ENCODE measurements at regions not wholly inside any gene's neighbourhood (a gene's known extent, or its start where the extent isn't known, plus 50 kb on each side); places are given as distances from the start of the nearest gene placed in this dataset.
"Not testable (repeated sequence)": the region's sequence is repeated elsewhere in the genome, so short reads cannot be mapped to it uniquely, and the experiment has no call there.

- no peak overlapping the region for H2AFZ ChIP-seq (ENCODE audit: low read length)
- H3K9me2 ChIP-seq (replicated peaks; ENCODE audit: low read depth, low read length): no peaks in the 10 kb centered on the region
- no peak overlapping the region for H3K9ac ChIP-seq (ENCODE audit: low read depth, low read length, poor library complexity, severe bottlenecking)
- H3K79me2 ChIP-seq (ENCODE audit: insufficient read depth, low read length): no peaks in the 10 kb centered on the region
- no peak overlapping the region for H3K4me2 ChIP-seq (ENCODE audit: low read depth, low read length, poor library complexity, severe bottlenecking)
- H4K20me1 ChIP-seq (ENCODE audit: insufficient read depth, low read length, poor library complexity, severe bottlenecking): no peaks in the 10 kb centered on the region
- H3K4me3 ChIP-seq (ENCODE audit: low read length, poor library complexity, severe bottlenecking): no peak overlapping the region
- H3K4me1 ChIP-seq (ENCODE audit: insufficient read depth, low read length, poor library complexity, severe bottlenecking): no peaks in the 10 kb centered on the region
- no peaks in the 10 kb centered on the region for H3K9me3 ChIP-seq (ENCODE audit: insufficient read depth, low read depth, low read length)
- H3F3A ChIP-seq (ENCODE audit: low read depth): no peaks in the 10 kb centered on the region
- no peaks in the 10 kb centered on the region for H3K27me3 ChIP-seq (ENCODE audit: insufficient read depth, low read length, poor library complexity, severe bottlenecking)
- H3K36me3 ChIP-seq (ENCODE audit: insufficient read depth, low read length): no peaks in the 10 kb centered on the region
- no peak for TF ChIP-seq CTCF (conservative IDR thresholded peaks at IDR 0.05; ENCODE audit: low read length)
- no peak for TF ChIP-seq EZH2phosphoT487 (IDR thresholded peaks at IDR 0.05; ENCODE audit: borderline replicate concordance)
Observed at GRCh38 chrX:85543866-85544265, 164.4 kb upstream of the POF1B start.

- H3K79me2 ChIP-seq (ENCODE audit: insufficient read depth, low read length); H3K9ac ChIP-seq (ENCODE audit: low read depth, low read length, poor library complexity, severe bottlenecking); H3K9me2 ChIP-seq (replicated peaks; ENCODE audit: low read depth, low read length); H3K4me3 ChIP-seq (ENCODE audit: low read length, poor library complexity, severe bottlenecking); H3K4me1 ChIP-seq (ENCODE audit: insufficient read depth, low read length, poor library complexity, severe bottlenecking); H3F3A ChIP-seq (ENCODE audit: low read depth); H3K4me2 ChIP-seq (ENCODE audit: low read depth, low read length, poor library complexity, severe bottlenecking); H3K36me3 ChIP-seq (ENCODE audit: insufficient read depth, low read length); H3K9me3 ChIP-seq (ENCODE audit: insufficient read depth, low read depth, low read length); H3K27me3 ChIP-seq (ENCODE audit: insufficient read depth, low read length, poor library complexity, severe bottlenecking); H2AFZ ChIP-seq (ENCODE audit: low read length); H4K20me1 ChIP-seq (ENCODE audit: insufficient read depth, low read length, poor library complexity, severe bottlenecking): not testable (repeated sequence)
Observed at GRCh38 chrX:85529141-85529540, 149.7 kb upstream of the POF1B start.

- H3K9me2 ChIP-seq (replicated peaks; ENCODE audit: low read depth, low read length): no peaks in the 10 kb centered on the region
- no peak overlapping the region for H3K4me2 ChIP-seq (ENCODE audit: low read depth, low read length, poor library complexity, severe bottlenecking)
- H3K9ac ChIP-seq (ENCODE audit: low read depth, low read length, poor library complexity, severe bottlenecking): no peak overlapping the region
- no peaks in the 10 kb centered on the region for H4K20me1 ChIP-seq (ENCODE audit: insufficient read depth, low read length, poor library complexity, severe bottlenecking)
- no peak overlapping the region for H2AFZ ChIP-seq (ENCODE audit: low read length)
- H3K9me3 ChIP-seq (ENCODE audit: insufficient read depth, low read depth, low read length): no peaks in the 10 kb centered on the region
- no peaks in the 10 kb centered on the region for H3K36me3 ChIP-seq (ENCODE audit: insufficient read depth, low read length)
- H3K4me3 ChIP-seq (ENCODE audit: low read length, poor library complexity, severe bottlenecking): no peak overlapping the region
- H3K79me2 ChIP-seq (ENCODE audit: insufficient read depth, low read length): no peaks in the 10 kb centered on the region
- TF ChIP-seq CTCF (conservative IDR thresholded peaks at IDR 0.05; ENCODE audit: low read length): no peak
- no peak for TF ChIP-seq EZH2phosphoT487 (IDR thresholded peaks at IDR 0.05; ENCODE audit: borderline replicate concordance)
- H3K4me1 ChIP-seq (ENCODE audit: insufficient read depth, low read length, poor library complexity, severe bottlenecking): no peaks in the 10 kb centered on the region
- no peaks in the 10 kb centered on the region for H3K27me3 ChIP-seq (ENCODE audit: insufficient read depth, low read length, poor library complexity, severe bottlenecking)
- no peaks in the 10 kb centered on the region for H3F3A ChIP-seq (ENCODE audit: low read depth)
Observed at GRCh38 chrX:85517994-85518718, 138.7 kb upstream of the POF1B start.

GRCh38 chrX:85516131-85516530 is 136.7 kb upstream of the POF1B start:
- Histone ChIP-seq H2AFZ (ENCODE audit: low read length) (no peak overlapping the region), H3K9me3 (ENCODE audit: insufficient read depth, low read depth, low read length) (no peaks in the 10 kb centered on the region), H4K20me1 (ENCODE audit: insufficient read depth, low read length, poor library complexity, severe bottlenecking) (no peaks in the 10 kb centered on the region), H3K4me3 (ENCODE audit: low read length, poor library complexity, severe bottlenecking) (no peak overlapping the region), H3K36me3 (ENCODE audit: insufficient read depth, low read length) (no peaks in the 10 kb centered on the region), H3F3A (ENCODE audit: low read depth) (no peaks in the 10 kb centered on the region), H3K27me3 (ENCODE audit: insufficient read depth, low read length, poor library complexity, severe bottlenecking) (no peaks in the 10 kb centered on the region), H3K9me2 (replicated peaks; ENCODE audit: low read depth, low read length) (no peaks in the 10 kb centered on the region), H3K9ac (ENCODE audit: low read depth, low read length, poor library complexity, severe bottlenecking) (no peak overlapping the region), H3K79me2 (ENCODE audit: insufficient read depth, low read length) (no peaks in the 10 kb centered on the region), H3K4me1 (ENCODE audit: insufficient read depth, low read length, poor library complexity, severe bottlenecking) (no peaks in the 10 kb centered on the region), H3K4me2 (ENCODE audit: low read depth, low read length, poor library complexity, severe bottlenecking) (no peak overlapping the region)
- no peak for TF ChIP-seq EZH2phosphoT487 (IDR thresholded peaks at IDR 0.05; ENCODE audit: borderline replicate concordance)
- no peak for TF ChIP-seq CTCF (conservative IDR thresholded peaks at IDR 0.05; ENCODE audit: low read length)
